ENCODE measurements at regions not wholly inside any gene's neighbourhood (a gene's known extent, or its start where the extent isn't known, plus 50 kb on each side); places are given as distances from the start of the nearest gene placed in this dataset.
"Not testable (repeated sequence)": the region's sequence is repeated elsewhere in the genome, so short reads cannot be mapped to it uniquely, and the experiment has no call there.

GRCh38 chr10:61016007-61016406 lies 72.0 kb upstream of the RHOBTB1 start:
- no peaks in the 10 kb centered on the region for H3K36me3 ChIP-seq (ENCODE audit: low read depth, missing control alignments)
- 77% methylated on average over 2 of the region's 2 CpGs for WGBS, 2 donors
- H3K9me3 ChIP-seq, result no peaks in the 10 kb centered on the region
- H3K27ac ChIP-seq, result no peak overlapping the region
- H3K4me3 ChIP-seq, result no peak overlapping the region
- no peaks in the 10 kb centered on the region for H3K4me1 ChIP-seq
- intact Hi-C loops (cut with DNase I; ENCODE audit: low total_unique reads), result no loop called here
- H3K27me3 ChIP-seq, result no peaks in the 10 kb centered on the region
- DNase-seq, result no peak
- TF ChIP-seq POLR2A (IDR thresholded peaks at IDR 0.05), result no peak
- TF ChIP-seq, protein P1, sequence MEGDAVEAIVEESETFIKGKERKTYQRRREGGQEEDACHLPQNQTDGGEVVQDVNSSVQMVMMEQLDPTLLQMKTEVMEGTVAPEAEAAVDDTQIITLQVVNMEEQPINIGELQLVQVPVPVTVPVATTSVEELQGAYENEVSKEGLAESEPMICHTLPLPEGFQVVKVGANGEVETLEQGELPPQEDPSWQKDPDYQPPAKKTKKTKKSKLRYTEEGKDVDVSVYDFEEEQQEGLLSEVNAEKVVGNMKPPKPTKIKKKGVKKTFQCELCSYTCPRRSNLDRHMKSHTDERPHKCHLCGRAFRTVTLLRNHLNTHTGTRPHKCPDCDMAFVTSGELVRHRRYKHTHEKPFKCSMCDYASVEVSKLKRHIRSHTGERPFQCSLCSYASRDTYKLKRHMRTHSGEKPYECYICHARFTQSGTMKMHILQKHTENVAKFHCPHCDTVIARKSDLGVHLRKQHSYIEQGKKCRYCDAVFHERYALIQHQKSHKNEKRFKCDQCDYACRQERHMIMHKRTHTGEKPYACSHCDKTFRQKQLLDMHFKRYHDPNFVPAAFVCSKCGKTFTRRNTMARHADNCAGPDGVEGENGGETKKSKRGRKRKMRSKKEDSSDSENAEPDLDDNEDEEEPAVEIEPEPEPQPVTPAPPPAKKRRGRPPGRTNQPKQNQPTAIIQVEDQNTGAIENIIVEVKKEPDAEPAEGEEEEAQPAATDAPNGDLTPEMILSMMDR (IDR thresholded peaks at IDR 0.05), result no peak

DNA sequence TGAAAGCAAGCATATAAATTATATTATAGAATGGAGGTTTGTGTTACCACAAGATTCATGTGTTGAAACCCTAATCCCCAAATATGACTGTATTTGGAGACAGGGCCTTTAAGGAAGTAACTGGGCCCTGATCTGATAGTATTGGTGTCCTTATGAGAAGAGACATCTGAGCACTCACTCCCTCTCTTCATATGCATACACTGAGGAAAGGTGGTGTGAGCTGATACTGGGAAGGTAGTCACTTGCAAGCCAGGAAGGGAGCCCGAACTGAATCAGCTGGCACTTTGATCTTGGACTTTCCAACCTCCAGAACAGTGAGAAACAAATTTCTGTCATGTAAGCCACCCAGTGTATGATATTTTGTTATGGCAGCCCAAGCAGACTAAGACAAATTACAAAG lies 66.9 kb upstream of the RHOBTB1 start:
- 86 to 93% methylated on average over 1 of the region's 1 CpG for WGBS, 2 donors
- intact Hi-C loops (cut with DNase I; ENCODE audit: low total_unique reads), result no loop called here
- Histone ChIP-seq H3K27ac (no peak overlapping the region), H3K9me3 (no peaks in the 10 kb centered on the region), H3K4me3 (no peak overlapping the region), H3K4me1 (no peaks in the 10 kb centered on the region), H3K36me3 (ENCODE audit: low read depth, missing control alignments) (no peaks in the 10 kb centered on the region), H3K27me3 (no peaks in the 10 kb centered on the region)
- DNase-seq, result no peak
- TF ChIP-seq POLR2A (IDR thresholded peaks at IDR 0.05), result no peak

DNA sequence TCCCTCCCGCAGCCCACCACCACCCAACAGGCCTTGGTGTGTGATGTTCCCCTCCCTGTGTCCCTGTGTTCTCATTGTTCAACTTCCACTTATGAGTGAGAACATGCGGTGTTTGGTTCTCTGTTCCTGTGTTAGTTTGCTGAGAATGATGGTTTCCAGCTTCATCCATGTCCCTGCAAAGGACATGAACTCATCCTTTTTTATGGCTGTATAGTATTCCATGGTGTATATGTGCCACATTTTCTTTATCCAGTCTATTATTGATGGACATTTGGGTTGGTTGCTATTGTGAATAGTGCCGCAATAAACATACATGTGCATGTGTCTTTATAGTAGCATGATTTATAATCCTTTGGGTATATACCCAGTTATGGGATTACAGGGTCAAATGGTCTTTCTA lies 59.1 kb upstream of the RHOBTB1 start:
- H3K36me3 ChIP-seq (ENCODE audit: low read depth, missing control alignments); H3K27me3 ChIP-seq; H3K9me3 ChIP-seq; DNase-seq; H3K4me3 ChIP-seq; intact Hi-C loops (cut with DNase I; ENCODE audit: low total_unique reads); H3K4me1 ChIP-seq; H3K27ac ChIP-seq: not testable (repeated sequence)
- 95 to 97% methylated on average over 3 of the region's 3 CpGs for WGBS, 2 donors

GRCh38 chr10:61001731-61002122 lies 57.7 kb upstream of the RHOBTB1 start:
- DNase-seq, result no peak
- WGBS, 2 donors, result 32 to 36% methylated on average over 11 to 18 of the region's 18 CpGs
- Histone ChIP-seq H3K4me3 (peak overlapping the region; percentile 47 to 53), H3K4me1 (no peaks in the 10 kb centered on the region), H3K27ac (peak overlapping the region; percentile 48 to 72), H3K9me3 (no peaks in the 10 kb centered on the region), H3K27me3 (no peaks in the 10 kb centered on the region), H3K36me3 (ENCODE audit: low read depth, missing control alignments) (no peaks in the 10 kb centered on the region)
- intact Hi-C loops (cut with DNase I; ENCODE audit: low total_unique reads), result no loop called here
- TF ChIP-seq POLR2A (IDR thresholded peaks at IDR 0.05), result no peak
- TF ChIP-seq, protein P1 (IDR thresholded peaks at IDR 0.05), result no peak

GRCh38 chr10:61000769-61001730 lies 57.1 kb upstream of the RHOBTB1 start:
- H3K9me3 ChIP-seq, result no peaks in the 10 kb centered on the region
- intact Hi-C loops (cut with DNase I; ENCODE audit: low total_unique reads), result no loop called here
- peak overlapping the region; percentile 47 to 53 for H3K4me3 ChIP-seq
- H3K4me1 ChIP-seq, result no peaks in the 10 kb centered on the region
- no peak for TF ChIP-seq POLR2A (IDR thresholded peaks at IDR 0.05)
- TF ChIP-seq, protein P1 (IDR thresholded peaks at IDR 0.05), result no peak
- 25 to 37% methylated on average over 16 to 30 of the region's 78 CpGs for WGBS, 2 donors
- H3K27ac ChIP-seq, result peak overlapping the region; percentile 48 to 72
- DNase-seq, result peak; percentile 46
- no peaks in the 10 kb centered on the region for H3K27me3 ChIP-seq
- H3K36me3 ChIP-seq (ENCODE audit: low read depth, missing control alignments), result no peaks in the 10 kb centered on the region

Data from testis (tissue), 2 donors.